H1 (cell line): ENCODE measurements at regions not wholly inside any gene's neighbourhood (a gene's known extent, or its start where the extent isn't known, plus 50 kb on each side); places are given as distances from the start of the nearest gene placed in this dataset.

ENCODE experiments used
- CTCF ChIA-PET: fragments of 300-600 bp; sonication (Branson Sonifier 250); formaldehyde crosslinking; loops from one replicate; lab custom pipeline; 2021; ENCODE audit not compliant: partially characterized antibody; lab: Charles Lee
- POLR2A ChIA-PET: fragments of 300-600 bp; sonication (Branson Sonifier 250); formaldehyde crosslinking; loops from one replicate; lab custom pipeline; 2021; ENCODE audit warnings: inconsistent platforms; ENCODE audit not compliant: partially characterized antibody; lab: Charles Lee
- DNase-seq, 2 experiments: peaks; one replicate each; pipeline versions ENCODE4 v3.0.0 to v3.0.0-alpha.2; 2010 to 2022; ENCODE audit warnings: low spot score in 2 of 2, low read depth in 1 of 2, mixed read lengths in 1 of 2
- FAIRE-seq: peaks from 2 replicates; lab custom pipeline; 2011; peaks lifted over from hg19 to GRCh38; lab: Jason Lieb, UNC
- H2AFZ ChIP-seq: 2 replicates; pipeline ENCODE4 v1.8.1; 2012; ENCODE audit warnings: low read length, inconsistent platforms
- H2AK5ac ChIP-seq: 2 replicates; pipeline ENCODE4 v1.6.1; 2013; ENCODE audit warnings: low read depth, low read length
- H2BK120ac ChIP-seq: replicated peaks from 2 replicates; pipeline ENCODE3; 2013; ENCODE audit warnings: low read depth, low read length, inconsistent platforms
- H2BK12ac ChIP-seq: 2 replicates; pipeline ENCODE4 v1.6.1; 2013; ENCODE audit warnings: low read depth, low read length
- H2BK15ac ChIP-seq: 2 replicates; pipeline ENCODE4 v1.6.1; 2013; ENCODE audit warnings: low read length
- H2BK20ac ChIP-seq: 2 replicates; pipeline ENCODE4 v1.6.1; 2013; ENCODE audit warnings: low read length
- H2BK5ac ChIP-seq: 2 replicates; pipeline ENCODE4 v1.6.1; 2013; ENCODE audit warnings: low read depth, low read length
- H3K14ac ChIP-seq: 2 replicates; pipeline ENCODE4 v1.6.1; 2013; ENCODE audit warnings: inconsistent platforms; ENCODE audit not compliant: insufficient read length
- H3K18ac ChIP-seq: 2 replicates; pipeline ENCODE4 v1.6.1; 2013; ENCODE audit warnings: low read length; ENCODE audit errors: extremely low read depth
- H3K23ac ChIP-seq: 2 replicates; pipeline ENCODE4 v1.6.1; 2013; ENCODE audit warnings: inconsistent platforms; ENCODE audit not compliant: insufficient read length
- H3K23me2 ChIP-seq: 2 replicates; pipeline ENCODE4 v1.6.1; 2013; ENCODE audit warnings: low read depth, low read length
- H3K27ac ChIP-seq: 2 replicates; pipeline ENCODE4 v1.6.1; 2011; ENCODE audit warnings: low read depth, low read length, inconsistent platforms
- H3K27me3 ChIP-seq, 4 experiments: replicated peaks in 1 of 4; 1 replicate in 1 of 4; 2 replicates in 3 of 4; pipeline versions ENCODE4 v1.6.1 to v1.8.1; 2011 to 2013; ENCODE audit warnings: low read length in 3 of 4, mild to moderate bottlenecking in 3 of 4, inconsistent platforms in 2 of 4, mixed read lengths in 2 of 4, moderate library complexity in 1 of 4; ENCODE audit not compliant: control insufficient read depth in 3 of 4, insufficient read depth in 3 of 4; ENCODE audit errors: extremely low read depth in 1 of 4
- H3K36me3 ChIP-seq, 4 experiments: 2 replicates each; pipeline versions ENCODE4 v1.6.1 to v1.8.1; 2011 to 2013; ENCODE audit warnings: mild to moderate bottlenecking in 4 of 4, low read length in 3 of 4, moderate library complexity in 2 of 4, control low read depth in 1 of 4, inconsistent platforms in 1 of 4; ENCODE audit not compliant: insufficient read depth in 4 of 4, control insufficient read depth in 2 of 4
- H3K4ac ChIP-seq: replicated peaks from 2 replicates; pipeline ENCODE3; 2013; ENCODE audit warnings: low read length, low read depth, mixed read lengths, inconsistent platforms; ENCODE audit not compliant: insufficient read length
- H3K4me1 ChIP-seq, 4 experiments: replicated peaks in 1 of 4; 1 replicate in 1 of 4; 2 replicates in 3 of 4; pipeline versions ENCODE4 v1.6.1 to v1.8.1; 2011 to 2013; ENCODE audit warnings: low read length in 3 of 4, inconsistent platforms in 2 of 4, mixed read lengths in 1 of 4; ENCODE audit not compliant: insufficient read depth in 4 of 4, control insufficient read depth in 3 of 4
- H3K4me2 ChIP-seq, 2 experiments: 2 replicates each; pipeline versions ENCODE4 v1.6.1 to v1.8.1; 2011 to 2013; ENCODE audit warnings: low read depth in 2 of 2, low read length in 2 of 2, control low read depth in 1 of 2, inconsistent platforms in 1 of 2, mild to moderate bottlenecking in 1 of 2; ENCODE audit not compliant: insufficient read depth in 1 of 2
- H3K4me3 ChIP-seq, 4 experiments: fragments of 200-600, 300-600 bp in 1 of 4; sonication (generic), shearing (Covaris generic), sonication (Bioruptor Twin) in 1 of 4; 2 replicates each; pipeline versions ENCODE4 v1.5.1 to v1.8.1; 2011 to 2016; ENCODE audit warnings: low read length in 4 of 4, low read depth in 3 of 4, control low read depth in 2 of 4, inconsistent platforms in 2 of 4, mild to moderate bottlenecking in 2 of 4, mixed read lengths in 1 of 4, moderate library complexity in 1 of 4; ENCODE audit not compliant: insufficient read depth in 2 of 4; ENCODE audit errors: extremely low read depth in 1 of 4
- H3K56ac ChIP-seq: replicated peaks from 2 replicates; pipeline ENCODE3; 2013; ENCODE audit warnings: low read depth, mild to moderate bottlenecking, mixed read lengths, low read length, inconsistent platforms; ENCODE audit not compliant: insufficient read length
- H3K79me1 ChIP-seq: 2 replicates; pipeline ENCODE4 v1.6.1; 2013; ENCODE audit warnings: low read depth, low read length, control low read depth
- H3K79me2 ChIP-seq, 2 experiments: 2 replicates each; pipeline versions ENCODE4 v1.6.1 to v1.8.1; 2012 to 2013; ENCODE audit warnings: low read length in 2 of 2, mild to moderate bottlenecking in 2 of 2, inconsistent platforms in 1 of 2; ENCODE audit not compliant: insufficient read depth in 2 of 2, control insufficient read depth in 1 of 2
- H3K9ac ChIP-seq, 4 experiments: replicated peaks in 1 of 4; 1 replicate in 1 of 4; 2 replicates in 3 of 4; pipeline versions ENCODE4 v1.6.1 to v1.8.1; 2011 to 2013; ENCODE audit warnings: low read depth in 3 of 4, low read length in 3 of 4, control low read depth in 2 of 4, mild to moderate bottlenecking in 2 of 4, moderate library complexity in 2 of 4, inconsistent platforms in 1 of 4; ENCODE audit errors: extremely low read depth in 1 of 4
- H3K9me3 ChIP-seq, 2 experiments: 2 replicates each; pipeline versions ENCODE4 v1.6.1 to v1.8.1; 2012 to 2013; ENCODE audit warnings: mild to moderate bottlenecking in 2 of 2, moderate library complexity in 2 of 2, control low read depth in 1 of 2, inconsistent platforms in 1 of 2, low read depth in 1 of 2, low read length in 1 of 2, mixed read lengths in 1 of 2; ENCODE audit not compliant: insufficient read depth in 2 of 2
- H4K20me1 ChIP-seq, 2 experiments: replicated peaks in 1 of 2; 2 replicates each; pipeline versions ENCODE3 to v1.8.1; 2011 to 2013; ENCODE audit warnings: inconsistent platforms in 2 of 2, low read length in 2 of 2, mild to moderate bottlenecking in 1 of 2; ENCODE audit not compliant: insufficient read depth in 2 of 2, control insufficient read depth in 1 of 2
- H4K5ac ChIP-seq: 2 replicates; pipeline ENCODE4 v1.6.1; 2013; ENCODE audit warnings: low read length, low read depth, mixed read lengths, inconsistent platforms; ENCODE audit not compliant: insufficient read length
- H4K8ac ChIP-seq: 2 replicates; pipeline ENCODE4 v1.8.0; 2013; ENCODE audit warnings: mild to moderate bottlenecking, moderate library complexity, low read length, inconsistent platforms; ENCODE audit not compliant: insufficient read depth; ENCODE audit errors: extremely low read depth
- H4K91ac ChIP-seq: replicated peaks from 2 replicates; pipeline ENCODE3; 2013; ENCODE audit warnings: low read length, mixed read lengths, inconsistent platforms; ENCODE audit not compliant: insufficient read length
- ASH2L ChIP-seq: fragments of 200-600, 300-600 bp; sonication (generic); IDR thresholded peaks from one replicate; pipeline ENCODE4 v1.7.1; 2017; ENCODE audit warnings: low read length
- CBX8 ChIP-seq: fragments of 300-800, 300-1000 bp; sonication (generic); IDR thresholded peaks from 2 replicates; pipeline ENCODE4 v1.7.1; 2016; ENCODE audit warnings: low read depth, low read length, borderline replicate concordance
- CREB1 ChIP-seq: IDR thresholded peaks from 2 replicates; pipeline ENCODE4 v1.6.1; 2012; ENCODE audit warnings: inconsistent platforms
- E2F6 ChIP-seq: IDR thresholded peaks from 2 replicates; pipeline ENCODE4 v1.6.1; 2012; ENCODE audit warnings: inconsistent platforms
- EP300 ChIP-seq, 2 experiments: IDR thresholded peaks; 1 replicate in 1 of 2; 2 replicates in 1 of 2; pipeline ENCODE4 v1.6.1; 2011 to 2012; ENCODE audit warnings: low read depth in 2 of 2, low read length in 2 of 2, mild to moderate bottlenecking in 2 of 2, borderline replicate concordance in 1 of 2, inconsistent platforms in 1 of 2, moderate library complexity in 1 of 2
- HDAC6 ChIP-seq: IDR thresholded peaks from one replicate; pipeline ENCODE4 v1.7.1; 2012; ENCODE audit warnings: low read depth, mild to moderate bottlenecking, inconsistent platforms, low read length, moderate library complexity
- NRF1 ChIP-seq: IDR thresholded peaks from 2 replicates; pipeline ENCODE4 v1.6.1; 2011; ENCODE audit warnings: mild to moderate bottlenecking, low read depth, low read length, improper control_type of control experiment
- PHF8 ChIP-seq: fragments of 200-600 bp; sonication (generic); conservative IDR thresholded peaks from 2 replicates; pipeline ENCODE4 v1.7.1; 2012; ENCODE audit warnings: low read depth, mild to moderate bottlenecking, inconsistent platforms, low read length, moderate library complexity
- RNF2 ChIP-seq: fragments of 200-900, 300-1000 bp; sonication (generic); IDR thresholded peaks from 2 replicates; pipeline ENCODE4 v1.7.1; 2016; ENCODE audit warnings: borderline replicate concordance, low read depth, mild to moderate bottlenecking, antibody characterized with exemption, low read length; ENCODE audit not compliant: poor library complexity, severe bottlenecking; ENCODE audit errors: missing control alignments
- SRF ChIP-seq: IDR thresholded peaks from 2 replicates; pipeline ENCODE4 v1.6.1; 2011; ENCODE audit warnings: mild to moderate bottlenecking, low read depth, low read length, moderate library complexity
- SUZ12 ChIP-seq: fragments of 200-600 bp; sonication (generic); IDR thresholded peaks from 2 replicates; pipeline ENCODE4 v1.6.1; 2012; ENCODE audit warnings: mild to moderate bottlenecking, inconsistent platforms, low read length, moderate library complexity, mixed read lengths
- YY1 ChIP-seq: IDR thresholded peaks from 2 replicates; pipeline ENCODE4 v1.6.1; 2011; ENCODE audit warnings: low read depth, mild to moderate bottlenecking, low read length
- WGBS, 2 experiments: shearing (Covaris generic) in 1 of 2; methylation state at CpG; one replicate each; pipeline versions ENCODE4 v1.1.6 to v1.1.7; 2013 to 2015; ENCODE audit warnings: low lambda C conversion rate in 2 of 2, mixed read lengths in 2 of 2, inconsistent platforms in 1 of 2, low coverage in 1 of 2, missing lambda C conversion rate in 1 of 2; ENCODE audit not compliant: insufficient replicate concordance in 2 of 2, insufficient coverage in 1 of 2, insufficient read length in 1 of 2; ENCODE audit errors: extremely low coverage in 1 of 2, missing lambda C conversion rate in 1 of 2; 5-methylcytosine and 5-hydroxymethylcytosine counted together

- H3K27me3 ChIP-seq: no peaks in the 10 kb centered on the region
- no peak overlapping the region for H3K23ac ChIP-seq
- FAIRE-seq: peak; percentile 72
- POLR2A ChIA-PET: no interaction called here
- peak overlapping the region; percentile 68; the same call in 1 of the 2 replicates for H2BK5ac ChIP-seq
- no peak overlapping the region for H3K4ac ChIP-seq
- peak overlapping the region; percentile 17 for H4K91ac ChIP-seq
- H3K79me1 ChIP-seq: no peaks in the 10 kb centered on the region
- no peak overlapping the region for H3K14ac ChIP-seq
- H2AFZ ChIP-seq: no peak overlapping the region
- no peaks in the 10 kb centered on the region for H3K9me3 ChIP-seq
- H3K9ac ChIP-seq: no peak overlapping the region
- CTCF ChIA-PET: no interaction called here
- no peak overlapping the region for H2BK15ac ChIP-seq
- H3K56ac ChIP-seq: no peak overlapping the region
- no peaks in the 10 kb centered on the region for H3K36me3 ChIP-seq
- H2AK5ac ChIP-seq: no peak overlapping the region
- H3K4me2 ChIP-seq: peak overlapping the region in 1 of 2 experiments; percentile 30; a peak in 2 of 4 replicates
- 13% methylated on average over 1 of the region's 1 CpG; no CpG with 5 or more reads in 1 of the 2 experiments for WGBS, 2 experiments
- peak overlapping the region; percentile 50 for H2BK20ac ChIP-seq
- no peaks in the 10 kb centered on the region for H4K20me1 ChIP-seq
- 0 out of 2 replicates have a peak overlapping the region, but pooled peaks have one; percentile 36 for H3K18ac ChIP-seq
- H3K4me3 ChIP-seq: peak overlapping the region in 1 of 4 experiments; percentile 13; a peak in 1 of 8 replicates
- peak overlapping the region; percentile 61 for H2BK120ac ChIP-seq
- DNase-seq: no peak
- no peak overlapping the region for H4K5ac ChIP-seq
- peaks cover 3 to 13% (median 9%) of the 10 kb centered on the region in 4 experiments; a peak in 6 of 7 replicates for H3K4me1 ChIP-seq
- no peaks in the 10 kb centered on the region for H3K23me2 ChIP-seq
- no peak overlapping the region for H3K27ac ChIP-seq
- H3K79me2 ChIP-seq: no peaks in the 10 kb centered on the region
- no peak overlapping the region for H4K8ac ChIP-seq
- no peak overlapping the region; the same call in 1 of the 2 replicates for H2BK12ac ChIP-seq
- no peak for TF ChIP-seq HDAC6
- no peak for TF ChIP-seq E2F6
- no peak for TF ChIP-seq RNF2
- no peak for TF ChIP-seq SUZ12
- no peak for TF ChIP-seq NRF1
- TF ChIP-seq YY1: no peak
- no peak for TF ChIP-seq ASH2L
- 0 out of 3 replicates have a peak, but pooled peaks of 1 of the 2 experiments have one; percentile 49 for TF ChIP-seq EP300 (IDR thresholded peaks at IDR 0.05; ENCODE audit: borderline replicate concordance in 1 of 2, low read depth in 2 of 2, low read length in 2 of 2)
- no peak for TF ChIP-seq PHF8
- TF ChIP-seq CBX8: no peak
- TF ChIP-seq CREB1: no peak
- no peak for TF ChIP-seq SRF
These were observed 385.4 kb upstream of the CDH7 start for GRCh38 chr18:65365245-65365980.
